Neural cell (in vitro differentiated cells): ENCODE measurements at regions not wholly inside any gene's neighbourhood (a gene's known extent, or its start where the extent isn't known, plus 50 kb on each side); places are given as distances from the start of the nearest gene placed in this dataset.

Experiments
- H2AFZ ChIP-seq: fragments of 200-600, 300-800 bp; sonication (generic), shearing (Covaris generic); 2 replicates; pipeline ENCODE4 v1.6.0; 2014; ENCODE audit warnings: low read depth, mild to moderate bottlenecking, antibody characterized with exemption, low read length, moderate library complexity
- H3F3A ChIP-seq: fragments of 200-600 bp; shearing (Covaris generic); 2 replicates; pipeline ENCODE4 v1.6.1; 2016; ENCODE audit warnings: mild to moderate bottlenecking, moderate library complexity, mixed read lengths, antibody characterized with exemption, low read length; ENCODE audit not compliant: insufficient read depth, poor library complexity, severe bottlenecking
- H3K27ac ChIP-seq: fragments of 200-600, 300-800 bp; sonication (generic), shearing (Covaris generic); 2 replicates; pipeline ENCODE4 v1.5.1; 2014; ENCODE audit warnings: mild to moderate bottlenecking, low read length, moderate library complexity
- H3K27me3 ChIP-seq: fragments of 300-800, 200-600 bp; sonication (generic), shearing (Covaris generic); 2 replicates; pipeline ENCODE4 v1.6.0; 2014; ENCODE audit warnings: mild to moderate bottlenecking, low read depth, low read length, moderate library complexity; ENCODE audit not compliant: insufficient read depth
- H3K36me3 ChIP-seq: fragments of 300-800, 200-600 bp; sonication (generic), shearing (Covaris generic); 2 replicates; pipeline ENCODE4 v1.5.1; 2014; ENCODE audit warnings: mild to moderate bottlenecking, antibody characterized with exemption, low read length, moderate library complexity; ENCODE audit not compliant: insufficient read depth
- H3K4me2 ChIP-seq: fragments of 300-800, 200-600 bp; sonication (generic), shearing (Covaris generic); 2 replicates; pipeline ENCODE4 v1.6.0; 2014; ENCODE audit warnings: mild to moderate bottlenecking, low read length
- H3K4me3 ChIP-seq: fragments of 300-800, 200-600 bp; sonication (generic), shearing (Covaris generic); 2 replicates; pipeline ENCODE4 v1.5.1; 2014; ENCODE audit warnings: mild to moderate bottlenecking, low read length, moderate library complexity
- H3K79me2 ChIP-seq: fragments of 200-600 bp; shearing (Covaris generic); replicated peaks from 2 replicates; pipeline ENCODE4 v1.6.0; 2014; ENCODE audit warnings: mild to moderate bottlenecking, low read length, moderate library complexity; ENCODE audit not compliant: insufficient read depth
- H3K9ac ChIP-seq: fragments of 300-800, 200-600 bp; sonication (generic), shearing (Covaris generic); 2 replicates; pipeline ENCODE4 v1.6.1; 2016; ENCODE audit warnings: mild to moderate bottlenecking, low read length, mixed read lengths
- H3K9me2 ChIP-seq: fragments of 200-600 bp; shearing (Covaris generic); 2 replicates; pipeline ENCODE4 v1.6.1; 2016; ENCODE audit warnings: mild to moderate bottlenecking, low read length, mixed read lengths; ENCODE audit not compliant: insufficient read depth
- H3K9me3 ChIP-seq: fragments of 200-600, 300-800 bp; sonication (generic), shearing (Covaris generic); 2 replicates; pipeline ENCODE4 v1.6.1; 2016; ENCODE audit warnings: mild to moderate bottlenecking, mixed run types, low read length, moderate library complexity, mixed read lengths
- H4K20me1 ChIP-seq: fragments of 200-600 bp; shearing (Covaris generic); 2 replicates; pipeline ENCODE4 v1.6.1; 2016; ENCODE audit warnings: mild to moderate bottlenecking, mixed run types; ENCODE audit not compliant: insufficient read depth
- CTCF ChIP-seq: fragments of 450-650 bp; IDR thresholded peaks from 2 replicates; pipeline ENCODE4 v1.5.1; 2014; ENCODE audit warnings: antibody characterized with exemption, mild to moderate bottlenecking, moderate library complexity; ENCODE audit not compliant: poor library complexity, severe bottlenecking
- EP300 ChIP-seq: fragments of 450-650 bp; conservative IDR thresholded peaks from 2 replicates; pipeline ENCODE4 v1.6.1; 2014; ENCODE audit warnings: antibody characterized with exemption, mild to moderate bottlenecking, moderate library complexity; ENCODE audit not compliant: poor library complexity, severe bottlenecking
- EZH2 ChIP-seq: fragments of 200-600, 300-800 bp; shearing (Covaris generic), sonication (generic); IDR thresholded peaks from 2 replicates; pipeline ENCODE4 v1.6.1; 2014; ENCODE audit warnings: antibody characterized with exemption, low read length, borderline replicate concordance, mild to moderate bottlenecking; ENCODE audit not compliant: insufficient read depth, poor library complexity, severe bottlenecking
- MXI1 ChIP-seq: fragments of 450-650 bp; conservative IDR thresholded peaks from 2 replicates; pipeline ENCODE4 v1.6.1; 2014; ENCODE audit warnings: antibody characterized with exemption, mild to moderate bottlenecking; ENCODE audit not compliant: poor library complexity, severe bottlenecking
- POLR2AphosphoS5 ChIP-seq: IDR thresholded peaks from 2 replicates; pipeline ENCODE4 v1.6.1; 2012
- RAD21 ChIP-seq: fragments of 450-650 bp; conservative IDR thresholded peaks from 2 replicates; pipeline ENCODE4 v1.6.1; 2014; ENCODE audit warnings: antibody characterized with exemption, mild to moderate bottlenecking, moderate library complexity
- SMC3 ChIP-seq: fragments of 450-650 bp; conservative IDR thresholded peaks from 2 replicates; pipeline ENCODE4 v1.6.1; 2014; ENCODE audit warnings: antibody characterized with exemption, mild to moderate bottlenecking, moderate library complexity; ENCODE audit not compliant: poor library complexity
- TAF1 ChIP-seq: IDR thresholded peaks from 2 replicates; pipeline ENCODE4 v1.6.1; 2012; ENCODE audit warnings: low read depth

- no peak overlapping the region for H2AFZ ChIP-seq
- no peaks in the 10 kb centered on the region for H3K79me2 ChIP-seq
- no peaks in the 10 kb centered on the region for H4K20me1 ChIP-seq
- peaks cover 2% of the 10 kb centered on the region for H3K9me3 ChIP-seq
- no peak overlapping the region for H3K9ac ChIP-seq
- no peak overlapping the region for H3K4me3 ChIP-seq
- H3K4me2 ChIP-seq: no peak overlapping the region
- no peaks in the 10 kb centered on the region for H3F3A ChIP-seq
- H3K27ac ChIP-seq: no peak overlapping the region
- no peaks in the 10 kb centered on the region for H3K27me3 ChIP-seq
- no peak for TF ChIP-seq RAD21
- no peak for TF ChIP-seq SMC3
- no peak for TF ChIP-seq CTCF
- TF ChIP-seq MXI1: no peak
- no peak for TF ChIP-seq TAF1
- H3K9me2 ChIP-seq: no peaks in the 10 kb centered on the region
- H3K36me3 ChIP-seq: no peaks in the 10 kb centered on the region
Observed at GRCh38 chr13:50548586-50548985, 294.9 kb downstream of the DLEU7 start.

- H3K79me2 ChIP-seq: no peaks in the 10 kb centered on the region
- H3K9me3 ChIP-seq: peaks cover 2% of the 10 kb centered on the region
- no peaks in the 10 kb centered on the region for H4K20me1 ChIP-seq
- H3K27me3 ChIP-seq: no peaks in the 10 kb centered on the region
- H3K4me3 ChIP-seq: no peak overlapping the region
- H3K4me2 ChIP-seq: no peak overlapping the region
- H3F3A ChIP-seq: no peaks in the 10 kb centered on the region
- H3K9ac ChIP-seq: no peak overlapping the region
- no peaks in the 10 kb centered on the region for H3K36me3 ChIP-seq
- H2AFZ ChIP-seq: no peak overlapping the region
- no peaks in the 10 kb centered on the region for H3K9me2 ChIP-seq
- no peak overlapping the region for H3K27ac ChIP-seq
- TF ChIP-seq RAD21 (no peak), EP300 (no peak), POLR2AphosphoS5 (no peak), CTCF (no peak), EZH2 (no peak), MXI1 (no peak)
Observed at GRCh38 chr13:50549221-50549942, 294.1 kb downstream of the DLEU7 start.

GRCh38 chr13:50550151-50550550 is 293.3 kb downstream of the DLEU7 start:
- H3K27me3 ChIP-seq: no peaks in the 10 kb centered on the region
- H3K79me2 ChIP-seq: no peaks in the 10 kb centered on the region
- no peak overlapping the region for H3K4me2 ChIP-seq
- H4K20me1 ChIP-seq: no peaks in the 10 kb centered on the region
- no peaks in the 10 kb centered on the region for H3F3A ChIP-seq
- H3K27ac ChIP-seq: no peak overlapping the region
- no peak for TF ChIP-seq TAF1
- TF ChIP-seq RAD21: no peak
- TF ChIP-seq EZH2: no peak
- no peaks in the 10 kb centered on the region for H3K36me3 ChIP-seq
- H2AFZ ChIP-seq: no peak overlapping the region
- no peaks in the 10 kb centered on the region for H3K9me2 ChIP-seq
- H3K9ac ChIP-seq: no peak overlapping the region
- no peak overlapping the region for H3K4me3 ChIP-seq
- H3K9me3 ChIP-seq: peaks cover 2% of the 10 kb centered on the region
